ENCODE measurements at regions not wholly inside any gene's neighbourhood (a gene's known extent, or its start where the extent isn't known, plus 50 kb on each side); places are given as distances from the start of the nearest gene placed in this dataset.

GRCh38 chr4:122232633-122233032, 80.5 kb downstream of the BLTP1 start:
- no peak overlapping the region for H3K27ac ChIP-seq (ENCODE audit: insufficient read depth, low read length)
- no peak for DNase-seq (ENCODE audit: low read depth in 2 of 2)
- no peaks in the 10 kb centered on the region for H3K36me3 ChIP-seq (ENCODE audit: control insufficient read depth, insufficient read depth, low read length)
- TF ChIP-seq EZH2 (IDR thresholded peaks at IDR 0.05; ENCODE audit: low read length, missing control alignments) (no peak), CTCF (conservative IDR thresholded peaks at IDR 0.05 in 1 of 2, IDR thresholded peaks at IDR 0.05 in 1 of 2; ENCODE audit: low read depth in 1 of 2, low read length in 2 of 2) (no peak)
- no peaks in the 10 kb centered on the region for H3K9me3 ChIP-seq (ENCODE audit: control insufficient read depth, insufficient read depth, low read depth, low read length)
- H2AFZ ChIP-seq (ENCODE audit: low read length), result no peak overlapping the region
- H3K27me3 ChIP-seq (ENCODE audit: control insufficient read depth, insufficient read depth, low read length), result no peaks in the 10 kb centered on the region
- H3K4me2 ChIP-seq (ENCODE audit: extremely low read depth, insufficient read depth, low read length), result no peak overlapping the region
- no peaks in the 10 kb centered on the region for H4K20me1 ChIP-seq (ENCODE audit: control insufficient read depth, extremely low read depth, insufficient read depth, low read length)
- no peaks in the 10 kb centered on the region for H3K79me2 ChIP-seq (ENCODE audit: control insufficient read depth, insufficient read depth, low read length)
- no peaks in the 10 kb centered on the region for H3K4me1 ChIP-seq (ENCODE audit: control insufficient read depth, extremely low read depth, insufficient read depth, low read length)
- H3K9ac ChIP-seq (ENCODE audit: insufficient read depth, low read length), result no peak overlapping the region
- H3K4me3 ChIP-seq (replicated peaks in 1 of 4; ENCODE audit: control extremely low read depth in 1 of 4, insufficient read depth in 1 of 4, low read depth in 3 of 4, low read length in 4 of 4), result no peak overlapping the region

GRCh38 chr4:122234686-122235085, 82.6 kb downstream of the BLTP1 start:
- TF ChIP-seq CTCF (conservative IDR thresholded peaks at IDR 0.05 in 1 of 2, IDR thresholded peaks at IDR 0.05 in 1 of 2; ENCODE audit: low read depth in 1 of 2, low read length in 2 of 2) (no peak), EZH2 (IDR thresholded peaks at IDR 0.05; ENCODE audit: low read length, missing control alignments) (no peak)
- Histone ChIP-seq H3K79me2 (ENCODE audit: control insufficient read depth, insufficient read depth, low read length) (no peaks in the 10 kb centered on the region), H3K4me2 (ENCODE audit: extremely low read depth, insufficient read depth, low read length) (no peak overlapping the region), H4K20me1 (ENCODE audit: control insufficient read depth, extremely low read depth, insufficient read depth, low read length) (no peaks in the 10 kb centered on the region), H3K4me3 (replicated peaks in 1 of 4; ENCODE audit: control extremely low read depth in 1 of 4, insufficient read depth in 1 of 4, low read depth in 3 of 4, low read length in 4 of 4) (no peak overlapping the region), H2AFZ (ENCODE audit: low read length) (no peak overlapping the region), H3K9ac (ENCODE audit: insufficient read depth, low read length) (no peak overlapping the region), H3K9me3 (ENCODE audit: control insufficient read depth, insufficient read depth, low read depth, low read length) (no peaks in the 10 kb centered on the region), H3K36me3 (ENCODE audit: control insufficient read depth, insufficient read depth, low read length) (peaks cover 2% of the 10 kb centered on the region), H3K27me3 (ENCODE audit: control insufficient read depth, insufficient read depth, low read length) (no peaks in the 10 kb centered on the region), H3K27ac (ENCODE audit: insufficient read depth, low read length) (no peak overlapping the region), H3K4me1 (ENCODE audit: control insufficient read depth, extremely low read depth, insufficient read depth, low read length) (no peaks in the 10 kb centered on the region)
- DNase-seq (ENCODE audit: low read depth in 2 of 2), result no peak

- Histone ChIP-seq H4K20me1 (ENCODE audit: control insufficient read depth, extremely low read depth, insufficient read depth, low read length) (no peaks in the 10 kb centered on the region), H3K4me3 (replicated peaks in 1 of 4; ENCODE audit: control extremely low read depth in 1 of 4, insufficient read depth in 1 of 4, low read depth in 3 of 4, low read length in 4 of 4) (no peak overlapping the region), H3K4me1 (ENCODE audit: control insufficient read depth, extremely low read depth, insufficient read depth, low read length) (no peaks in the 10 kb centered on the region), H2AFZ (ENCODE audit: low read length) (no peak overlapping the region), H3K79me2 (ENCODE audit: control insufficient read depth, insufficient read depth, low read length) (no peaks in the 10 kb centered on the region), H3K27me3 (ENCODE audit: control insufficient read depth, insufficient read depth, low read length) (no peaks in the 10 kb centered on the region), H3K9ac (ENCODE audit: insufficient read depth, low read length) (no peak overlapping the region), H3K4me2 (ENCODE audit: extremely low read depth, insufficient read depth, low read length) (no peak overlapping the region), H3K36me3 (ENCODE audit: control insufficient read depth, insufficient read depth, low read length) (peaks cover 6% of the 10 kb centered on the region), H3K9me3 (ENCODE audit: control insufficient read depth, insufficient read depth, low read depth, low read length) (no peaks in the 10 kb centered on the region), H3K27ac (ENCODE audit: insufficient read depth, low read length) (no peak overlapping the region)
- TF ChIP-seq CTCF (conservative IDR thresholded peaks at IDR 0.05 in 1 of 2, IDR thresholded peaks at IDR 0.05 in 1 of 2; ENCODE audit: low read depth in 1 of 2, low read length in 2 of 2), result no peak
- no peak for TF ChIP-seq EZH2 (IDR thresholded peaks at IDR 0.05; ENCODE audit: low read length, missing control alignments)
- DNase-seq (ENCODE audit: low read depth in 2 of 2), result no peak
Observed at GRCh38 chr4:122243785-122244184, 91.7 kb downstream of the BLTP1 start.

Measured in fibroblast of lung (primary cell).